HEK293 (cell line): ENCODE measurements at regions not wholly inside any gene's neighbourhood (a gene's known extent, or its start where the extent isn't known, plus 50 kb on each side); places are given as distances from the start of the nearest gene placed in this dataset.

Source experiments
- CTCF ChIA-PET: fragments of 350-600 bp; formaldehyde crosslinking; extraction: SDS; loops from one replicate; lab custom pipeline; 2021; ENCODE audit warnings: antibody characterized with exemption; lab: Yijun Ruan, JAX
- POLR2A ChIA-PET: fragments of 300-600 bp; formaldehyde crosslinking; extraction: SDS; loops from one replicate; lab custom pipeline; 2020; ENCODE audit warnings: antibody characterized with exemption, inconsistent platforms; lab: Yijun Ruan, JAX
- H3K27ac ChIP-seq: fragments of 200-500 bp; sonication (Bioruptor generic); 2 replicates; pipeline ENCODE4 v1.5.1; 2014; ENCODE audit warnings: low read depth, low read length, control low read depth, inconsistent platforms; ENCODE audit errors: extremely low read depth
- H3K36me3 ChIP-seq, 2 experiments: fragments of 200-500 bp in 1 of 2; sonication (Bioruptor generic) in 1 of 2; 1 replicate in 1 of 2; 2 replicates in 1 of 2; pipeline ENCODE4 v1.5.1; 2014 to 2017; ENCODE audit warnings: inconsistent platforms in 2 of 2, low read length in 2 of 2; ENCODE audit not compliant: control insufficient read depth in 2 of 2, insufficient read depth in 1 of 2
- H3K4me1 ChIP-seq: fragments of 200-500 bp; sonication (Bioruptor generic); 2 replicates; pipeline ENCODE4 v1.5.1; 2014; ENCODE audit warnings: mild to moderate bottlenecking, low read length, inconsistent platforms; ENCODE audit not compliant: control insufficient read depth, insufficient read depth
- H3K4me3 ChIP-seq: 2 replicates; pipeline ENCODE4 v1.5.1; 2011; ENCODE audit warnings: low read depth, mild to moderate bottlenecking, control low read depth, low read length, moderate library complexity
- H3K9me3 ChIP-seq: fragments of 200-500 bp; sonication (Bioruptor generic); 2 replicates; pipeline ENCODE4 v1.5.1; 2014; ENCODE audit warnings: low read depth, low read length, inconsistent platforms; ENCODE audit not compliant: control insufficient read depth, insufficient read depth
- FEZF1 ChIP-seq: fragments of 450-650 bp; formaldehyde crosslinking; IDR thresholded peaks from 2 replicates; pipeline ENCODE4 v1.5.1; 2016; ENCODE audit warnings: missing biosample characterization, missing genetic modification characterization
- HOXA7 ChIP-seq: sonication (generic); formaldehyde crosslinking; IDR thresholded peaks from 2 replicates; pipeline ENCODE4 v1.8.1; 2022; ENCODE audit warnings: missing genetic modification reagents, borderline replicate concordance
- ZNF184 ChIP-seq: fragments of 450-650 bp; IDR thresholded peaks from 2 replicates; pipeline ENCODE4 v1.5.1; 2018; ENCODE audit warnings: missing biosample characterization, mild to moderate bottlenecking, missing genetic modification characterization
- ZNF23 ChIP-seq: fragments of 450-650 bp; formaldehyde crosslinking; IDR thresholded peaks from 2 replicates; pipeline ENCODE4 v1.5.1; 2016; ENCODE audit warnings: missing biosample characterization, missing genetic modification characterization, borderline replicate concordance
- ZNF292 ChIP-seq: fragments of 450-650 bp; formaldehyde crosslinking; IDR thresholded peaks from 2 replicates; pipeline ENCODE4 v1.5.1; 2016; ENCODE audit warnings: low read depth, missing biosample characterization, missing genetic modification characterization, borderline replicate concordance
- ZNF354C ChIP-seq: fragments of 450-650 bp; formaldehyde crosslinking; IDR thresholded peaks from 2 replicates; pipeline ENCODE4 v1.5.1; 2016; ENCODE audit warnings: missing biosample characterization, missing genetic modification characterization, low read depth, borderline replicate concordance
- ZNF366 ChIP-seq: fragments of 450-650 bp; formaldehyde crosslinking; conservative IDR thresholded peaks from 2 replicates; pipeline ENCODE4 v1.5.1; 2016; ENCODE audit warnings: missing biosample characterization, missing genetic modification characterization
- ZNF423 ChIP-seq: fragments of 450-650 bp; formaldehyde crosslinking; IDR thresholded peaks from 2 replicates; pipeline ENCODE4 v1.5.1; 2016; ENCODE audit warnings: missing biosample characterization, missing genetic modification characterization
- ZNF473 ChIP-seq: fragments of 450-650 bp; formaldehyde crosslinking; IDR thresholded peaks from 2 replicates; pipeline ENCODE4 v1.5.1; 2017; ENCODE audit warnings: missing biosample characterization, missing genetic modification characterization
- ZNF596 ChIP-seq: fragments of 450-650 bp; IDR thresholded peaks from 2 replicates; pipeline ENCODE4 v1.5.0; 2018; ENCODE audit warnings: missing biosample characterization, mild to moderate bottlenecking, missing genetic modification characterization, moderate library complexity
- ZNF660 ChIP-seq: fragments of 450-650 bp; IDR thresholded peaks from 2 replicates; pipeline ENCODE4 v1.5.1; 2018; ENCODE audit warnings: missing biosample characterization, mild to moderate bottlenecking, missing genetic modification characterization
- ZNF777 ChIP-seq: fragments of 450-650 bp; formaldehyde crosslinking; IDR thresholded peaks from 2 replicates; pipeline ENCODE4 v1.5.1; 2017; ENCODE audit warnings: missing biosample characterization, missing genetic modification characterization, borderline replicate concordance
- TF ChIP-seq, protein P1 (sequence below): fragments of 450-650 bp; formaldehyde crosslinking; IDR thresholded peaks from 2 replicates; pipeline ENCODE4 v1.5.1; 2016; ENCODE audit warnings: missing biosample characterization, missing genetic modification characterization
- TF ChIP-seq, protein P2 (sequence below): fragments of 450-650 bp; formaldehyde crosslinking; IDR thresholded peaks from 2 replicates; pipeline ENCODE4 v1.5.1; 2016; ENCODE audit warnings: missing biosample characterization, missing genetic modification characterization, borderline replicate concordance
- TF ChIP-seq, protein P3 (sequence below): fragments of 450-650 bp; formaldehyde crosslinking; IDR thresholded peaks from 2 replicates; pipeline ENCODE4 v1.5.1; 2016; ENCODE audit warnings: missing biosample characterization, missing genetic modification characterization
- TF ChIP-seq, protein P4 (sequence below): fragments of 450-650 bp; formaldehyde crosslinking; IDR thresholded peaks from 2 replicates; pipeline ENCODE4 v1.5.1; 2016; ENCODE audit warnings: missing biosample characterization, missing genetic modification characterization
- TF ChIP-seq, protein P5 (sequence below): fragments of 450-650 bp; formaldehyde crosslinking; IDR thresholded peaks from 2 replicates; pipeline ENCODE4 v1.5.1; 2016; ENCODE audit warnings: missing biosample characterization, missing genetic modification characterization

DNA sequence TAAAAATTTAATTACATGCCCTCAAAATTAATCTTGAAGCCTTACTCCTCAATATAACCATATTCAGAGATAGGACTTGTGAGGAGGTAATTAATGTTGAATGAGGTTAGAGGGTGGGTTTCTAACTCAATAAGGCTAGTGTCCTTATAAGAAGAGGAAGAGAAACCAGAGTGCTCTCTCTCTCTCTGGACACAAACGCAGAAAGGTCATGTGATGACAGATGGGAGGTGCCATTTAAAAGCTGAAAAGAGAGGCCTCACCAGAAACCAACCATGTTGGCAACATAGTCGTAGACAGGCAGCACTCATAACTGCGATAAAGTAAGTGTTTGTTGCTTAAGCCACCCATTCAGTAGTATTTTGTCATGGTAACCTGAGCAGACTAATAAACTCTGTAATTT, 378.5 kb upstream of the LMO3 start:
- H3K4me3 ChIP-seq: no peak overlapping the region
- no peaks in the 10 kb centered on the region for H3K9me3 ChIP-seq
- CTCF ChIA-PET: no interaction called here
- POLR2A ChIA-PET: no interaction called here
- no peaks in the 10 kb centered on the region for H3K4me1 ChIP-seq
- no peaks in the 10 kb centered on the region for H3K36me3 ChIP-seq
- no peak overlapping the region for H3K27ac ChIP-seq
- no peak for TF ChIP-seq ZNF23
- TF ChIP-seq, protein P1, sequence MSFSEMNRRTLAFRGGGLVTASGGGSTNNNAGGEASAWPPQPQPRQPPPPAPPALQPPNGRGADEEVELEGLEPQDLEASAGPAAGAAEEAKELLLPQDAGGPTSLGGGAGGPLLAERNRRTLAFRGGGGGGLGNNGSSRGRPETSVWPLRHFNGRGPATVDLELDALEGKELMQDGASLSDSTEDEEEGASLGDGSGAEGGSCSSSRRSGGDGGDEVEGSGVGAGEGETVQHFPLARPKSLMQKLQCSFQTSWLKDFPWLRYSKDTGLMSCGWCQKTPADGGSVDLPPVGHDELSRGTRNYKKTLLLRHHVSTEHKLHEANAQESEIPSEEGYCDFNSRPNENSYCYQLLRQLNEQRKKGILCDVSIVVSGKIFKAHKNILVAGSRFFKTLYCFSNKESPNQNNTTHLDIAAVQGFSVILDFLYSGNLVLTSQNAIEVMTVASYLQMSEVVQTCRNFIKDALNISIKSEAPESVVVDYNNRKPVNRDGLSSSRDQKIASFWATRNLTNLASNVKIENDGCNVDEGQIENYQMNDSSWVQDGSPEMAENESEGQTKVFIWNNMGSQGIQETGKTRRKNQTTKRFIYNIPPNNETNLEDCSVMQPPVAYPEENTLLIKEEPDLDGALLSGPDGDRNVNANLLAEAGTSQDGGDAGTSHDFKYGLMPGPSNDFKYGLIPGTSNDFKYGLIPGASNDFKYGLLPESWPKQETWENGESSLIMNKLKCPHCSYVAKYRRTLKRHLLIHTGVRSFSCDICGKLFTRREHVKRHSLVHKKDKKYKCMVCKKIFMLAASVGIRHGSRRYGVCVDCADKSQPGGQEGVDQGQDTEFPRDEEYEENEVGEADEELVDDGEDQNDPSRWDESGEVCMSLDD (tag by site-specific recombination): no peak
- no peak for TF ChIP-seq ZNF596 (tag by site-specific recombination)
- TF ChIP-seq HOXA7 (CRISPR knock-in tag): no peak
- TF ChIP-seq, protein P2, sequence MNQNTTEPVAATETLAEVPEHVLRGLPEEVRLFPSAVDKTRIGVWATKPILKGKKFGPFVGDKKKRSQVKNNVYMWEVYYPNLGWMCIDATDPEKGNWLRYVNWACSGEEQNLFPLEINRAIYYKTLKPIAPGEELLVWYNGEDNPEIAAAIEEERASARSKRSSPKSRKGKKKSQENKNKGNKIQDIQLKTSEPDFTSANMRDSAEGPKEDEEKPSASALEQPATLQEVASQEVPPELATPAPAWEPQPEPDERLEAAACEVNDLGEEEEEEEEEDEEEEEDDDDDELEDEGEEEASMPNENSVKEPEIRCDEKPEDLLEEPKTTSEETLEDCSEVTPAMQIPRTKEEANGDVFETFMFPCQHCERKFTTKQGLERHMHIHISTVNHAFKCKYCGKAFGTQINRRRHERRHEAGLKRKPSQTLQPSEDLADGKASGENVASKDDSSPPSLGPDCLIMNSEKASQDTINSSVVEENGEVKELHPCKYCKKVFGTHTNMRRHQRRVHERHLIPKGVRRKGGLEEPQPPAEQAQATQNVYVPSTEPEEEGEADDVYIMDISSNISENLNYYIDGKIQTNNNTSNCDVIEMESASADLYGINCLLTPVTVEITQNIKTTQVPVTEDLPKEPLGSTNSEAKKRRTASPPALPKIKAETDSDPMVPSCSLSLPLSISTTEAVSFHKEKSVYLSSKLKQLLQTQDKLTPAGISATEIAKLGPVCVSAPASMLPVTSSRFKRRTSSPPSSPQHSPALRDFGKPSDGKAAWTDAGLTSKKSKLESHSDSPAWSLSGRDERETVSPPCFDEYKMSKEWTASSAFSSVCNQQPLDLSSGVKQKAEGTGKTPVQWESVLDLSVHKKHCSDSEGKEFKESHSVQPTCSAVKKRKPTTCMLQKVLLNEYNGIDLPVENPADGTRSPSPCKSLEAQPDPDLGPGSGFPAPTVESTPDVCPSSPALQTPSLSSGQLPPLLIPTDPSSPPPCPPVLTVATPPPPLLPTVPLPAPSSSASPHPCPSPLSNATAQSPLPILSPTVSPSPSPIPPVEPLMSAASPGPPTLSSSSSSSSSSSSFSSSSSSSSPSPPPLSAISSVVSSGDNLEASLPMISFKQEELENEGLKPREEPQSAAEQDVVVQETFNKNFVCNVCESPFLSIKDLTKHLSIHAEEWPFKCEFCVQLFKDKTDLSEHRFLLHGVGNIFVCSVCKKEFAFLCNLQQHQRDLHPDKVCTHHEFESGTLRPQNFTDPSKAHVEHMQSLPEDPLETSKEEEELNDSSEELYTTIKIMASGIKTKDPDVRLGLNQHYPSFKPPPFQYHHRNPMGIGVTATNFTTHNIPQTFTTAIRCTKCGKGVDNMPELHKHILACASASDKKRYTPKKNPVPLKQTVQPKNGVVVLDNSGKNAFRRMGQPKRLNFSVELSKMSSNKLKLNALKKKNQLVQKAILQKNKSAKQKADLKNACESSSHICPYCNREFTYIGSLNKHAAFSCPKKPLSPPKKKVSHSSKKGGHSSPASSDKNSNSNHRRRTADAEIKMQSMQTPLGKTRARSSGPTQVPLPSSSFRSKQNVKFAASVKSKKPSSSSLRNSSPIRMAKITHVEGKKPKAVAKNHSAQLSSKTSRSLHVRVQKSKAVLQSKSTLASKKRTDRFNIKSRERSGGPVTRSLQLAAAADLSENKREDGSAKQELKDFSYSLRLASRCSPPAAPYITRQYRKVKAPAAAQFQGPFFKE (tag by site-specific recombination): no peak
- TF ChIP-seq ZNF292 (tag by site-specific recombination): no peak
- TF ChIP-seq ZNF660 (tag by site-specific recombination): no peak
- TF ChIP-seq ZNF473 (tag by site-specific recombination): no peak
- TF ChIP-seq FEZF1 (tag by site-specific recombination): no peak
- TF ChIP-seq, protein P3, sequence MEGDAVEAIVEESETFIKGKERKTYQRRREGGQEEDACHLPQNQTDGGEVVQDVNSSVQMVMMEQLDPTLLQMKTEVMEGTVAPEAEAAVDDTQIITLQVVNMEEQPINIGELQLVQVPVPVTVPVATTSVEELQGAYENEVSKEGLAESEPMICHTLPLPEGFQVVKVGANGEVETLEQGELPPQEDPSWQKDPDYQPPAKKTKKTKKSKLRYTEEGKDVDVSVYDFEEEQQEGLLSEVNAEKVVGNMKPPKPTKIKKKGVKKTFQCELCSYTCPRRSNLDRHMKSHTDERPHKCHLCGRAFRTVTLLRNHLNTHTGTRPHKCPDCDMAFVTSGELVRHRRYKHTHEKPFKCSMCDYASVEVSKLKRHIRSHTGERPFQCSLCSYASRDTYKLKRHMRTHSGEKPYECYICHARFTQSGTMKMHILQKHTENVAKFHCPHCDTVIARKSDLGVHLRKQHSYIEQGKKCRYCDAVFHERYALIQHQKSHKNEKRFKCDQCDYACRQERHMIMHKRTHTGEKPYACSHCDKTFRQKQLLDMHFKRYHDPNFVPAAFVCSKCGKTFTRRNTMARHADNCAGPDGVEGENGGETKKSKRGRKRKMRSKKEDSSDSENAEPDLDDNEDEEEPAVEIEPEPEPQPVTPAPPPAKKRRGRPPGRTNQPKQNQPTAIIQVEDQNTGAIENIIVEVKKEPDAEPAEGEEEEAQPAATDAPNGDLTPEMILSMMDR (tag by site-specific recombination): no peak
- no peak for TF ChIP-seq ZNF423 (tag by site-specific recombination)
- no peak for TF ChIP-seq ZNF184 (tag by site-specific recombination)
- TF ChIP-seq, protein P4, sequence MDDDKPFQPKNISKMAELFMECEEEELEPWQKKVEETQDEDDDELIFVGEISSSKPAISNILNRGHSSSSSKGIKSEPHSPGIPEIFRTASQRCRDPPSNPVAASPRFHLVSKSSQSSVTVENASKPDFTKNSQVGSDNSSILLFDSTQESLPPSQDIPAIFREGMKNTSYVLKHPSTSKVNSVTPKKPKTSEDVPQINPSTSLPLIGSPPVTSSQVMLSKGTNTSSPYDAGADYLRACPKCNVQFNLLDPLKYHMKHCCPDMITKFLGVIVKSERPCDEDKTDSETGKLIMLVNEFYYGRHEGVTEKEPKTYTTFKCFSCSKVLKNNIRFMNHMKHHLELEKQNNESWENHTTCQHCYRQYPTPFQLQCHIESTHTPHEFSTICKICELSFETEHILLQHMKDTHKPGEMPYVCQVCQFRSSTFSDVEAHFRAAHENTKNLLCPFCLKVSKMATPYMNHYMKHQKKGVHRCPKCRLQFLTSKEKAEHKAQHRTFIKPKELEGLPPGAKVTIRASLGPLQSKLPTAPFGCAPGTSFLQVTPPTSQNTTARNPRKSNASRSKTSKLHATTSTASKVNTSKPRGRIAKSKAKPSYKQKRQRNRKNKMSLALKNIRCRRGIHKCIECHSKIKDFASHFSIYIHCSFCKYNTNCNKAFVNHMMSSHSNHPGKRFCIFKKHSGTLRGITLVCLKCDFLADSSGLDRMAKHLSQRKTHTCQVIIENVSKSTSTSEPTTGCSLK (tag by site-specific recombination): no peak
- no peak for TF ChIP-seq ZNF777 (tag by site-specific recombination)
- no peak for TF ChIP-seq ZNF366 (tag by site-specific recombination)
- TF ChIP-seq ZNF354C (tag by site-specific recombination): no peak
- TF ChIP-seq, protein P5, sequence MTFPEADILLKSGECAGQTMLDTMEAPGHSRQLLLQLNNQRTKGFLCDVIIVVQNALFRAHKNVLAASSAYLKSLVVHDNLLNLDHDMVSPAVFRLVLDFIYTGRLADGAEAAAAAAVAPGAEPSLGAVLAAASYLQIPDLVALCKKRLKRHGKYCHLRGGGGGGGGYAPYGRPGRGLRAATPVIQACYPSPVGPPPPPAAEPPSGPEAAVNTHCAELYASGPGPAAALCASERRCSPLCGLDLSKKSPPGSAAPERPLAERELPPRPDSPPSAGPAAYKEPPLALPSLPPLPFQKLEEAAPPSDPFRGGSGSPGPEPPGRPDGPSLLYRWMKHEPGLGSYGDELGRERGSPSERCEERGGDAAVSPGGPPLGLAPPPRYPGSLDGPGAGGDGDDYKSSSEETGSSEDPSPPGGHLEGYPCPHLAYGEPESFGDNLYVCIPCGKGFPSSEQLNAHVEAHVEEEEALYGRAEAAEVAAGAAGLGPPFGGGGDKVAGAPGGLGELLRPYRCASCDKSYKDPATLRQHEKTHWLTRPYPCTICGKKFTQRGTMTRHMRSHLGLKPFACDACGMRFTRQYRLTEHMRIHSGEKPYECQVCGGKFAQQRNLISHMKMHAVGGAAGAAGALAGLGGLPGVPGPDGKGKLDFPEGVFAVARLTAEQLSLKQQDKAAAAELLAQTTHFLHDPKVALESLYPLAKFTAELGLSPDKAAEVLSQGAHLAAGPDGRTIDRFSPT (tag by site-specific recombination): no peak
